SHP77 (cell line): ENCODE measurements at regions not wholly inside any gene's neighbourhood (a gene's known extent, or its start where the extent isn't known, plus 50 kb on each side); places are given as distances from the start of the nearest gene placed in this dataset.
"Not testable (repeated sequence)": the region's sequence is repeated elsewhere in the genome, so short reads cannot be mapped to it uniquely, and the experiment has no call there.

Experiments used
- DNase-seq, 2 experiments: peaks; one replicate each; lab custom pipeline; 2025; lab: John Stamatoyannopoulos, UW

GRCh38 chr6:6867404-6867799, 240.4 kb upstream of the RREB1 start:
- no peak for DNase-seq

GRCh38 chr6:6869094-6869493, 238.7 kb upstream of the RREB1 start:
- no peak for DNase-seq

- no peak for DNase-seq
Observed at GRCh38 chr6:6870921-6871320, 236.8 kb upstream of the RREB1 start.

GRCh38 chr6:6872459-6873344, 235.1 kb upstream of the RREB1 start:
- DNase-seq = no peak

GRCh38 chr6:6873778-6874177, 234.0 kb upstream of the RREB1 start:
- DNase-seq = no peak

GRCh38 chr6:6875818-6876470, 231.8 kb upstream of the RREB1 start:
- no peak for DNase-seq

GRCh38 chr6:6877792-6878191, 230.0 kb upstream of the RREB1 start:
- not testable (repeated sequence) for DNase-seq

- DNase-seq = peak in 1 of 2 experiments; percentile 41
Observed at GRCh38 chr6:6878887-6879585, 228.7 kb upstream of the RREB1 start.

- DNase-seq = not testable (repeated sequence)
Observed at GRCh38 chr6:6879586-6879974, 228.2 kb upstream of the RREB1 start.

GRCh38 chr6:6880745-6881437, 226.9 kb upstream of the RREB1 start:
- no peak for DNase-seq

GRCh38 chr6:6881438-6882225, 226.1 kb upstream of the RREB1 start:
- DNase-seq = no peak

GRCh38 chr6:6882592-6882991, 225.2 kb upstream of the RREB1 start:
- no peak for DNase-seq

GRCh38 chr6:6883011-6883410, 224.8 kb upstream of the RREB1 start:
- no peak for DNase-seq

- no peak for DNase-seq
Observed at GRCh38 chr6:6884193-6884627, 223.6 kb upstream of the RREB1 start.

GRCh38 chr6:6884916-6885315, 222.8 kb upstream of the RREB1 start:
- DNase-seq = no peak

- peak; percentile 74 to 87 for DNase-seq
Observed at GRCh38 chr6:6885521-6886170, 222.1 kb upstream of the RREB1 start.

GRCh38 chr6:6886171-6886885, 221.4 kb upstream of the RREB1 start:
- DNase-seq = peak in 1 of 2 experiments; percentile 21

- DNase-seq = peak in 1 of 2 experiments; percentile 33
Observed at GRCh38 chr6:6886886-6887285, 220.9 kb upstream of the RREB1 start.

GRCh38 chr6:6889601-6890000, 218.2 kb upstream of the RREB1 start:
- no peak for DNase-seq

GRCh38 chr6:6890400-6890858, 217.3 kb upstream of the RREB1 start:
- no peak for DNase-seq
